ENCODE measurements at regions not wholly inside any gene's neighbourhood (a gene's known extent, or its start where the extent isn't known, plus 50 kb on each side); places are given as distances from the start of the nearest gene placed in this dataset.
"Not testable (repeated sequence)": the region's sequence is repeated elsewhere in the genome, so short reads cannot be mapped to it uniquely, and the experiment has no call there.

- Histone ChIP-seq H3K9me3 (ENCODE audit: control insufficient read depth, low read depth, low read length) (no peaks in the 10 kb centered on the region), H3K4me3 (ENCODE audit: low read length) (no peak overlapping the region), H3K36me3 (ENCODE audit: control insufficient read depth, insufficient read depth, low read length) (no peaks in the 10 kb centered on the region), H3K27me3 (ENCODE audit: control insufficient read depth, insufficient read depth, low read length) (no peaks in the 10 kb centered on the region), H3K27ac (ENCODE audit: low read length) (no peak overlapping the region), H3K4me1 (ENCODE audit: control insufficient read depth, insufficient read depth, low read length) (no peaks in the 10 kb centered on the region)
- no peak for DNase-seq
Measured at GRCh38 chr14:65989981-65990380, 496.2 kb upstream of the CCDC196 start.

- no peaks in the 10 kb centered on the region for H3K4me1 ChIP-seq (ENCODE audit: control insufficient read depth, insufficient read depth, low read length)
- no peaks in the 10 kb centered on the region for H3K9me3 ChIP-seq (ENCODE audit: control insufficient read depth, low read depth, low read length)
- no peak overlapping the region for H3K27ac ChIP-seq (ENCODE audit: low read length)
- WGBS (ENCODE audit: insufficient coverage, low lambda C conversion rate) = no CpG with 5 or more reads among the region's 2 CpGs
- no peak overlapping the region for H3K4me3 ChIP-seq (ENCODE audit: low read length)
- DNase-seq = no peak
- no peaks in the 10 kb centered on the region for H3K27me3 ChIP-seq (ENCODE audit: control insufficient read depth, insufficient read depth, low read length)
- H3K36me3 ChIP-seq (ENCODE audit: control insufficient read depth, insufficient read depth, low read length) = no peaks in the 10 kb centered on the region
Measured at GRCh38 chr14:65991104-65991503, 495.1 kb upstream of the CCDC196 start.

- WGBS (ENCODE audit: insufficient coverage, low lambda C conversion rate) = no CpG with 5 or more reads among the region's 1 CpG
- not testable (repeated sequence) for DNase-seq; H3K4me3 ChIP-seq (ENCODE audit: low read length); H3K4me1 ChIP-seq (ENCODE audit: control insufficient read depth, insufficient read depth, low read length); H3K9me3 ChIP-seq (ENCODE audit: control insufficient read depth, low read depth, low read length); H3K36me3 ChIP-seq (ENCODE audit: control insufficient read depth, insufficient read depth, low read length); H3K27me3 ChIP-seq (ENCODE audit: control insufficient read depth, insufficient read depth, low read length); H3K27ac ChIP-seq (ENCODE audit: low read length)
Measured at GRCh38 chr14:65991935-65992334, 494.2 kb upstream of the CCDC196 start.

- DNase-seq = no peak
- Histone ChIP-seq H3K9me3 (ENCODE audit: control insufficient read depth, low read depth, low read length) (no peaks in the 10 kb centered on the region), H3K36me3 (ENCODE audit: control insufficient read depth, insufficient read depth, low read length) (no peaks in the 10 kb centered on the region), H3K4me1 (ENCODE audit: control insufficient read depth, insufficient read depth, low read length) (no peaks in the 10 kb centered on the region), H3K27me3 (ENCODE audit: control insufficient read depth, insufficient read depth, low read length) (no peaks in the 10 kb centered on the region), H3K4me3 (ENCODE audit: low read length) (no peak overlapping the region), H3K27ac (ENCODE audit: low read length) (no peak overlapping the region)
- WGBS (ENCODE audit: insufficient coverage, low lambda C conversion rate) = no CpG with 5 or more reads among the region's 3 CpGs
Measured at GRCh38 chr14:65993103-65993502, 493.1 kb upstream of the CCDC196 start.

DNA sequence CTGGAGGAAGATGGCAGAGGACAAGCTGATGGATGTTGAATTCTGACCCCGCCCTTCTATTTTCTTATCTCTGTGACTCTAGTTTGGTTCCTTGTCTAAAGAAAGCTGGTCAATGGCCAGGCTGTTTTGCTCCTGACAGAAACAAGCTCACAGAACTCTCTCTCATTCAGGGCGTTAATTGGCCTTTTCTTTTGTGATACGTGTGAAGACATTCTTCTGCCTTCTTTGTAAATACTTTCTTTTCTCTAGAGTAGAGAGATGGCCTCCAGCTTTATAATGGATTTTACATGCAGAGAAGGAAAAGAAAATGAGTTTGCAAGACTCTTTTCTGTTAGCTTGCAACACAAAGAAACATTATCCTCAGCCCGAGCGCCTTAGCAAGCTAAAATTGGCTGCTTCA lies 492.2 kb upstream of the CCDC196 start:
- Histone ChIP-seq H3K9me3 (ENCODE audit: control insufficient read depth, low read depth, low read length) (no peaks in the 10 kb centered on the region), H3K27ac (ENCODE audit: low read length) (no peak overlapping the region), H3K36me3 (ENCODE audit: control insufficient read depth, insufficient read depth, low read length) (no peaks in the 10 kb centered on the region), H3K27me3 (ENCODE audit: control insufficient read depth, insufficient read depth, low read length) (no peaks in the 10 kb centered on the region), H3K4me3 (ENCODE audit: low read length) (no peak overlapping the region), H3K4me1 (ENCODE audit: control insufficient read depth, insufficient read depth, low read length) (no peaks in the 10 kb centered on the region)
- DNase-seq = no peak
- WGBS (ENCODE audit: insufficient coverage, low lambda C conversion rate) = 100% methylated on average over 1 of the region's 5 CpGs

DNA sequence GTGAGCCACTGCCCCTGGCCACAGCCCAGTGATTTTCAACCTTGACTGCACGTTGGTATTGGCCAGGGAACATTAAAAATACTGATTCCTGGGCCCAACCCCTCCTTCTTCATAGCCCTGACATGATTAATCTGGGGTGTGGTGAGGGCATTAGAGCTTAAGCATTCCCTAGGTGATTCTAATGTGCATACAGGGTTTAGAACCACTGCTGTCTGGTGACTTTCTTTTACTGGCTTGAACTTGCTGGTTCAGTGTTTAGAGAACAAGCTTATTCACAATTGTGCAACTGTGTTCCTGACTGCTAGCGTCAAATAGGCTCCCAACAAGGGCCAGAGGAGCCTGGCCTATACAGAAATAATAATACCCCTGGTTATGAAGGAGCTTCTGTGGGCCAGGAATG lies 488.8 kb upstream of the CCDC196 start:
- no CpG with 5 or more reads among the region's 2 CpGs for WGBS (ENCODE audit: insufficient coverage, low lambda C conversion rate)
- peaks cover 5% of the 10 kb centered on the region for H3K9me3 ChIP-seq (ENCODE audit: control insufficient read depth, low read depth, low read length)

GRCh38 chr14:65999865-66000264 lies 486.3 kb upstream of the CCDC196 start:
- Histone ChIP-seq H3K4me3 (ENCODE audit: low read length) (no peak overlapping the region), H3K4me1 (ENCODE audit: control insufficient read depth, insufficient read depth, low read length) (no peaks in the 10 kb centered on the region), H3K36me3 (ENCODE audit: control insufficient read depth, insufficient read depth, low read length) (no peaks in the 10 kb centered on the region), H3K27me3 (ENCODE audit: control insufficient read depth, insufficient read depth, low read length) (no peaks in the 10 kb centered on the region), H3K9me3 (ENCODE audit: control insufficient read depth, low read depth, low read length) (peaks cover 5% of the 10 kb centered on the region), H3K27ac (ENCODE audit: low read length) (no peak overlapping the region)
- no CpG with 5 or more reads among the region's 1 CpG for WGBS (ENCODE audit: insufficient coverage, low lambda C conversion rate)
- DNase-seq = no peak

More for the DNA sequence above, 488.8 kb upstream of the CCDC196 start:
- no peak overlapping the region for H3K4me3 ChIP-seq (ENCODE audit: low read length)
- H3K27me3 ChIP-seq (ENCODE audit: control insufficient read depth, insufficient read depth, low read length) = no peaks in the 10 kb centered on the region
- no peaks in the 10 kb centered on the region for H3K4me1 ChIP-seq (ENCODE audit: control insufficient read depth, insufficient read depth, low read length)
- DNase-seq = no peak
- H3K36me3 ChIP-seq (ENCODE audit: control insufficient read depth, insufficient read depth, low read length) = no peaks in the 10 kb centered on the region
- H3K27ac ChIP-seq (ENCODE audit: low read length) = no peak overlapping the region

- peaks cover 5% of the 10 kb centered on the region for H3K9me3 ChIP-seq (ENCODE audit: control insufficient read depth, low read depth, low read length)
- no peaks in the 10 kb centered on the region for H3K4me1 ChIP-seq (ENCODE audit: control insufficient read depth, insufficient read depth, low read length)
- no peak for DNase-seq
- H3K4me3 ChIP-seq (ENCODE audit: low read length) = no peak overlapping the region
- no peaks in the 10 kb centered on the region for H3K36me3 ChIP-seq (ENCODE audit: control insufficient read depth, insufficient read depth, low read length)
- no peak overlapping the region for H3K27ac ChIP-seq (ENCODE audit: low read length)
- no CpG with 5 or more reads among the region's 1 CpG for WGBS (ENCODE audit: insufficient coverage, low lambda C conversion rate)
- H3K27me3 ChIP-seq (ENCODE audit: control insufficient read depth, insufficient read depth, low read length) = no peaks in the 10 kb centered on the region
Measured at GRCh38 chr14:66000766-66001165, 485.4 kb upstream of the CCDC196 start.

DNA sequence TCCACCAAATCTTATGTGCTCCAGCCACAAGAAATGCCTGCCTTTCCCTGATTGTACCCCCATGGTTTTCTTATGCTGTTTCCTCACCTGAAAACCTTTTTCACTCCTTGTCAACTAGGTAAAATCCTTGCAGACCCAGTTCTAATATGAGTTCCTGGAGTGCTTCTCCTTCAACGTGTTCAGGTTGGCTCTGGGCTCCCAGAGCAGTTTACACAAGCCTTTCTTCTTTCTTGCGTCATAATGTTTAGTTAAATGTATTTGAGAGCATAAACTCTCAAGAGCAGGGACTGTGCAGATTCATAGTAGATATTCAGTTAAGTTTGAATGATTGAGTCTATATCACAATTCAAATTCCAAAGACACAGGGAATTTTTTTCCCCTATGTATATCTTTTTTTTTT lies 484.8 kb upstream of the CCDC196 start:
- Histone ChIP-seq H3K9me3 (ENCODE audit: control insufficient read depth, low read depth, low read length) (peaks cover 5% of the 10 kb centered on the region), H3K27me3 (ENCODE audit: control insufficient read depth, insufficient read depth, low read length) (no peaks in the 10 kb centered on the region), H3K36me3 (ENCODE audit: control insufficient read depth, insufficient read depth, low read length) (no peaks in the 10 kb centered on the region), H3K4me1 (ENCODE audit: control insufficient read depth, insufficient read depth, low read length) (no peaks in the 10 kb centered on the region), H3K27ac (ENCODE audit: low read length) (no peak overlapping the region), H3K4me3 (ENCODE audit: low read length) (no peak overlapping the region)
- no peak for DNase-seq
- no CpG with 5 or more reads among the region's 2 CpGs for WGBS (ENCODE audit: insufficient coverage, low lambda C conversion rate)

- no peaks in the 10 kb centered on the region for H3K27me3 ChIP-seq (ENCODE audit: control insufficient read depth, insufficient read depth, low read length)
- H3K36me3 ChIP-seq (ENCODE audit: control insufficient read depth, insufficient read depth, low read length) = no peaks in the 10 kb centered on the region
- no peaks in the 10 kb centered on the region for H3K4me1 ChIP-seq (ENCODE audit: control insufficient read depth, insufficient read depth, low read length)
- WGBS (ENCODE audit: insufficient coverage, low lambda C conversion rate) = 100% methylated on average over 2 of the region's 10 CpGs
- peaks cover 5% of the 10 kb centered on the region for H3K9me3 ChIP-seq (ENCODE audit: control insufficient read depth, low read depth, low read length)
- DNase-seq = no peak
- H3K27ac ChIP-seq (ENCODE audit: low read length) = no peak overlapping the region
- no peak overlapping the region for H3K4me3 ChIP-seq (ENCODE audit: low read length)
Measured at GRCh38 chr14:66003082-66003730, 483.0 kb upstream of the CCDC196 start.

- no peak for DNase-seq
- no CpG with 5 or more reads among the region's 2 CpGs for WGBS (ENCODE audit: insufficient coverage, low lambda C conversion rate)
- Histone ChIP-seq H3K9me3 (ENCODE audit: control insufficient read depth, low read depth, low read length) (no peaks in the 10 kb centered on the region), H3K27ac (ENCODE audit: low read length) (no peak overlapping the region), H3K27me3 (ENCODE audit: control insufficient read depth, insufficient read depth, low read length) (no peaks in the 10 kb centered on the region), H3K36me3 (ENCODE audit: control insufficient read depth, insufficient read depth, low read length) (no peaks in the 10 kb centered on the region), H3K4me3 (ENCODE audit: low read length) (no peak overlapping the region), H3K4me1 (ENCODE audit: control insufficient read depth, insufficient read depth, low read length) (no peaks in the 10 kb centered on the region)
Measured at GRCh38 chr14:66005900-66006434, 480.2 kb upstream of the CCDC196 start.

All from large intestine (tissue), 3 donors.